Stimulated activated CD8-positive, alpha-beta memory T cell treated with anti-CD3 and anti-CD28 coated beads, Interleukin-2, amount 100 ng/mL, for 1 hour (primary cell): ENCODE measurements at regions not wholly inside any gene's neighbourhood (a gene's known extent, or its start where the extent isn't known, plus 50 kb on each side); places are given as distances from the start of the nearest gene placed in this dataset.

Experiments
- DNase-seq, 2 donors: peaks; one replicate each; pipeline ENCODE4 v3.0.0-alpha.2; 2020; ENCODE audit warnings: low read depth in 2 of 2

DNA sequence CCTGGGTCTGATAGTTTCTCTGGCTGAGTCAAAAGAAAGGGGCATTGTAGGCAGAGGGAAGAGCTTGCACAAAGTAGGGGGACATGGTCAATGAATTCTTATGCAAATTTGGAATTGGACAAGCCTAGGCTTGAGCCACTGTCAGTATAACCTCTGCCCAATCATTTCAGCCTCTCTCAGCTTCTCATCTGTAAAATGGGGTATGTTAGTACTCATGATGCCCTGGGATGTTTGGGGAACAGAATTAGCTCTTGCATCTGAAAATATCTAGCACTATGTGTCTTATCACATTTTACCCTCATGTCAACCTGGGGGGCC, 148.6 kb downstream of the DHX35 start:
- DNase-seq = no peak

DNA sequence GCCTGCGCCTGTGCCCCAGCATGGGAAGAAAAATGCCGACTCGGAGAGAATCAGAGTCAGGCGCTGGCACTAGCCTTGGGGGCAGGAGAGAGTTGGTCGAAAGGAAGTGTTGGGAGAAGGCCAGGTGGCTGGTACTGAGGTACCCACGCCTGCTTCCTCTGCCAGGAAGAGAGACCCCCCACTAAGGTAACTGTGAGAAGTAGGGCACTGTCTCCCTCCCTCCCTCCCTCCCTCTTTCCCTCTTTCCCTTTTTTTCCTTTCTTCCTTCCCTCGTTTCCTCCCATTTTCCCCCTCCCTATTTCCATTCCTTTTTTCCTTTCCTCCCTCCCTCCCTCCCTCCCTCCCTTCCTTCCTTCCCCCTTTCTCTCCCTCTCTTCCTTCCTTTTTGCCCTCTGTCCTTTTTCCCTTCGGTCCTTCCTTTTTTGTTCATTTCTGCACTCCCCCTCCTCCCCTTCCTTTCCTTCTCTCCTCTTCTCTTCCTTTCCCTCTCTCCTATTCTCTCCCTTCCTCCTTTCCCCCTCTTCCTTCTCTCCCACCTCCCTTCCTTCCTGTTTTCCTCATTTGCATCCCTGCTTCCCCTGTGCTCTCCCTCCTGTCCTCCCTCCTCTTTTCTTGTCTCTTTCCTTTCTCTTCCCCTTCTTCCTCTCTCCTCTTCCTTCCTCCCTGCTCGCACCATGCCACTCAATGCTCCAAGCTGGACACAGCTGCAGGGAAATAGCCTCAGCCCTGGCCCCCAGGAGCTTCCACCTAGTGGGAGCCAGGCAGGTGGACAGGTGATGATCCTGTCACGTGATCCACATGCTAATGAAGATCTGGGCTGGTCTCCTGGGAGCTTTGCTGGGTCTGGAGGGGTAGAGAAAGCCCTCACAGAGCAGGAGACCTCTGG, 148.0 kb downstream of the DHX35 start:
- no peak for DNase-seq

DNA sequence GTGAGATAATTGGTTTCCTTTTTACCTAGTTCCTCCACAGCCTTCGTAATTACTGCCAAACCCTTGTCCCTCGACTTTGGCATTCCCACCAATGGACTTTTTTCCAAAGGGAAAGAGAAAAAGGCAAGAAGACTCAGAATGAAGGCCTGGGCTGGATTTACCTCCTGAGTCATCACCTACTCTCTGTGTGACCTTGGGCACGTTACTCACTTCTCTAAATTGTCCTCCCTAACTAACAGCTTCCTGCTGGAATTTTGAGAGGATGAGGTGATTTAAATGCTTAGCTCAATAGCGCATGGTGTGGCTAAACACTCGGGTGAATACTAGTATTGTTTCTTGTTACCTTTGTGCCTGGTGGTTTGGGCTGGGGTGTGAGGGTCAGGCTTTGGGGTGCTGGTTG, 146.6 kb downstream of the DHX35 start:
- DNase-seq = no peak

DNA sequence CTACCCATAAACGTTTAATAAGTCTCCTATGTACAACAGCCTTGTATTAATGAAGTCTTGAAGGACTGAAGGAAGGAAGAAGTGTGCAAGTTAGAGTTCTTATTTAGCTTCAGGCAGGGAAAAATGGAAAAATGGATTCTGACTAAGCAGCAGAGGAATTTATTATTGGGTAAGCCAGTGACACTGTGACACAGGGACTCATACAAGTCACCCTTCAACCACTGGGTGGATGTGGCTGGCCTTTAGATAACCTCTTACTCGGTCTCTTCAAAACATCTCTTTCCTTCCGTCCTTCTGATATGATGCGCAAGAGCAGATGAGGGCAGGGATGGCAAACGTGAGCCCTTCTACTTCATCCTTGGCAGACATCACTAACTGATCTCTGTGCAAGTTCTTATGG, 145.6 kb downstream of the DHX35 start:
- no peak for DNase-seq

DNA sequence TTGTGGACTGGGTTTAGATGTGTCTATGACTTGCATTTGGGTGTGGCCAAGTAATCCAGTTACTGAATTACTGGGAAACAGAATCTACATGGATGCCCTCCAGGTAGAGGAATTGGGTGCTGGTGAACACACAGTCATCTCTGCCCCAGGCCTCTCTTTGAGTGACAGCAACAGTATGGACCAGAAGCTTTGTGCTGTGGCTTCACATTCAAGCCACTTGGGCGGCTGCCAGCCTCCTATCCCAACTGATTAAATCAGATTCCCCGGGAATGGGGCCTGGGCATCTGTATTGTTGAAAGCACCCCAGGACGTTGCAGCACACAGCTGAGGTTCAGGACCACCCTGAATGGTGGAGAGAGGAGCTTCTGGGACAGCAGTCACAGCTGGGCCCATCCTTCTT, 144.6 kb downstream of the DHX35 start:
- no peak for DNase-seq

DNA sequence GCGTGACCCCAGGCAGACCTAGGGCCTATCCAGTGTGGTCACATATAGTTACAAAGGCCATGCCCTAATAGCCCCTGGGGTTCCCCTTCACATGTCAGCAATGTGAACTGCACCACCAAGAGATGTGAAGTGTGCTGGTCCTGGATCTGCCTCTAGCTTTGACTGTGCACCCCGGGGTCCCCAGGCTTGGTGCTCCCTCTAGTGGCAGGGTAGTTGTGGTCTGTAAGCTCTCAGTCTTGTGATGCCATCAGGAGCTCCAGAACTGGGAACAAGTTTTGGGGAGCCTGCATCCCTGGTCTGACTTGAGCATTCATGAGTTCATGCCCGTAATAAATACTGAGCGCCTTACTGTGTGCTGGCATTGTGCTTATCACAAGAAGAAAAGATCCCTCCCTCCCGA, 143.4 kb downstream of the DHX35 start:
- no peak for DNase-seq

DNA sequence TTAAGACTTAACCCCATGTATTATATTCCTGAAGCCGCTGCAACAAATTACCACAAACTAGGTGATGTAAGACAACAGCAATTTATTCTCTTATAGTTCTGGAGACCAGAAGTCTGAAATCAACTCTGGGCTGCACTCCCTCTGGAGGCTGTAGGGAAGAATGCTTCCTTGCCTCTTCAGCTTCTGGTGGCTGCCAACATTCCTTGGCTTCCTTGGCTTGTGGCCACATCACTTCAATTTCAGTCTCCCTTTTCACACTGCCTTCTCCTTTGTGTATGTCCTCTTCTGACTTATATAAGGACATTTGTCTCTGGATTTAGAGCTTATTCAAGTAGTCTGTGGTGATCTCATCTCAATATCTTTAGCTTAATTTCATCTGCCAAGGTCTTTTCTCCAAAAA, 141.6 kb downstream of the DHX35 start:
- DNase-seq = no peak

DNA sequence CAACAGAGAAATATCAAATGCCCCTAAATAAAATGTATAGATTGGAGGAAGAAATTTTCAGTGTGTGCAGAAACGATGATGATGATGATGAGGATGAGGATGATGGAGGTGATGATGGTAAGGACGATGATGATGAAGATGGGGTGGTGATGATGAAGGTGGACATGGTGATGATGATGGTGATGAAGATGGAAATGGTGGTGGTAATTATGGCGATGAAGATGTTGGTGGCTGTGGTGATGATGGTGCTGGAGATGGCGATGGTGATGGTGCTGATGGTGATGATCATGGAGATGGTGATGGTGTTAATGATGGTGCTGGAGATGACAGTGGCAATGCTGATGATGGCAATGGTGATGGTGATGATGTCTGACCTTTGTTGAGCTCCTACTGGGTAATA, 141.2 kb downstream of the DHX35 start:
- DNase-seq = no peak

DNA sequence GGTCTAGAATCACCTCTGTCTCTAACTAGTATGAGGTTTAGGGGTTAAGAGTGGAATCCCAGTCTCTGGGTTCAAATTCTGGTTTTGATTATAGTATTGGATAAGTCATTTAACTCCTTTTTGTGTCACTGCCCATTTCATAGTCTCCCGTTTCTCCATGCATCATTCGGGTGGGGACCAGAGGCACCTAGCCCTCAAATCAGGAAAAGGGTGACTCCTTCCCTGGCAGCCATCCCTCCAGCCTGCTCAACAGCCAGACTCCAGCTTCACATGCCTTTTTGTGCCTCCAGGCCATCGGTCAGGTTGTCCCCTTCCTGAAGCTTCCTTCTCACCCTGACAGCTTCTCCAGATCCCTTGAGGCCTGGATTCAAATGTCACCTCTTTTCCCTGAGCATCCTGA, 139.8 kb downstream of the DHX35 start:
- no peak for DNase-seq

DNA sequence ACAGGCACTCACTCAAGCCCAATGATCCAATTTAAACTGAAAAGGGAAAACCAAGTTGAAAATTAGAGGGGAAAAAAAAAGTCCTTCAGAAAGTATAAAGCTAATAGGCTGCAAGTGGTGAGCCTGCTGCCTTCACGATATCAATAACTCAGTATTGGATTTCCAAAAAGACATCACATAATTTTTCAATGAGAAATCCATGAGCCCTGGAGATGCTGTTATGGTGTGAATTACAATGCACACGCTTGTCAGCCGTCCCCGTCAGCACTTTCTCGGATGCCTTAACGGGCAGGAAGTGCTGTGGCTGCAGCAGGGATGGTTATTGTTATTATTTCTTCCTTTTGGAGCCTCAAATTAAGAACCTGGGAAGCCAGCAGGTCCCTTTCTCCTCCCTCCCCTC, 138.5 kb downstream of the DHX35 start:
- DNase-seq = no peak

DNA sequence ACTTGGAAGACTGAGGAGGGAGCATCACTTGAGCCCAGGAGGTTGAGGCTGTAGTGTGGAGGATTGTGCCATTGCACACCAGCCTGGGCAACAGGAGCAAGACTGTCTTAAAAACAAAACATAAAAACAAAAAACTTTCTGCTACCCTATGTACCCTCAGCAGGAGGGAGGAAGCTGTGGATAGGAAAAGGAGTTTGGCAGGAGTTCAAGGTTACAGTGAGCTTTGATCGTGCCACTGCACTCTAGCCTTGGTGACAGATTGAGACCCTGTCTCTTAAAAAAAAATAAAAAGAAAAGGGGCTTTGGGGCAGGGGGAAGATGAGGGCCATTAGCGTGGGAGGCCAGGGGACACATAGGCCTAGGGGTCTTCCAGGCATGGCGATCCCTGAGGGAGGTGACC, 135.7 kb downstream of the DHX35 start:
- no peak for DNase-seq

DNA sequence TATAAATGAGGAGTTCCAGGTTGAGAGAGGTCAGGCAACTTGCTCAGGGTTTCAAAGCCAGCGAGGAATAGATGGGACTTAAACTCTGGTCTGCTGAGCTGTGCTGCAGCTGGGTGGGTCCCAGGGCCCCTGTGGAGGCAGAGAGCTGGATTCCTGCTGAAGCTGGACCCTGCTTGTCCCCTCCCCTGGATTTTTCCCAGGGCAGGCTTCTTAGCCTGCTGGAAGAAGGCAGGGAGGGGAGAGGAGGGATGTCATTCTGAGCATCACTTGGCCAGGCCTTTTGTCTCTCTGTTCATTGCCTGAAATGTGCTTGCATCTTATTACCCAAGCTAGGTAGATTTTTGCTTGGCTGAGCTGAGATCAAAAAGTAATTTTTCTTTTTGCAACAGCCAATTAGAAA, 133.7 kb downstream of the DHX35 start:
- DNase-seq = no peak

DNA sequence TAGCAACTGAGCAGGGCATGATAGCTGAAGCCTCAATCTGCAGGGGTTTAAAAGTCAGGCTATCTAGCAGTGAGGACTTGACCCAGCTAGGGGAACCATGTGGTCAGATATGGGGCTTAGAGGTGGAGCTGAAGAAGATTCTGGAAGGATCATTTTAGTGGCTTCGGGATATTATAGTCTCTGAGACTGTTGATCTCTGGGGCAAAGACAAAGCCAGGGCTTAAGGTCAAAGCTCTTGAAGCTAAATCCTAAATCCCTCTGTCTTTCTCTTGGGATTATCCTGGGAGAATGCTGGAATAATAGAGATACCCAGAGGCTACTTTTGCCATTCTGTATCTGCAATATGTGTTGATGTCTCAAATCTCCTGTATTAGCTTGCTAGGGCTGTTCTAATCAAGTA, 132.2 kb downstream of the DHX35 start:
- DNase-seq = no peak

DNA sequence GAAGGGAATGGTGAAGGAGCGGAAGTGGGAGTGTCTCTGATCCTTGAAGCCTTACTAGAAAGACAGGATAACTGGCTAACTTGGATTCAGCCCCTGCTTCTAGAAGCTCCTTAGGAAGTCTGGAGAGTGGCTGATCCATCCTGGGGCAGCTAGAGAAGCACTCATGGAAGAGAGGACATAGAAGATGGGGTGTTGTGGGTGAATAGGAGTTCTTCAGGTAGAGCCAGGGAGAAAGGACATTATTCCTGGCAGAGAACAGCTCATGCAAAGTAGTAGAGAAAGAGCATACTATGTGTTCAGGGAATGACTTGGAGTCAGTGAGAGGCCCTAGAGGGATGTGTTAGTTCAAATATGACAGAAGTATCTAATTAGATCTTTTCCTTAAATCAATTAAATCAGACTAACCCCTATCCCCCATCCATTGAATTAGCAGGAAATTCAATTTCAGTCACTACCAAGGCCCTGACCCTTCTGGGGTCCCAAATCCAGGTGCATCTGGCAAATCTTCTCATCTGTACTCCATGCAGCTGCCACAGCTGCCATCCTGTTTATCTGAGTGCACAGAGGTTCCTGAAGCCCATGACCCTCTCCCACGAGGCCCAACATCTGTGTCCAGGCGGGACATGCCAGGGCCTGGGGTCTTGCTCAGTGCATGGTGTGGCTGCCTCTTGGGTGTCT, 130.7 kb downstream of the DHX35 start:
- DNase-seq = no peak

DNA sequence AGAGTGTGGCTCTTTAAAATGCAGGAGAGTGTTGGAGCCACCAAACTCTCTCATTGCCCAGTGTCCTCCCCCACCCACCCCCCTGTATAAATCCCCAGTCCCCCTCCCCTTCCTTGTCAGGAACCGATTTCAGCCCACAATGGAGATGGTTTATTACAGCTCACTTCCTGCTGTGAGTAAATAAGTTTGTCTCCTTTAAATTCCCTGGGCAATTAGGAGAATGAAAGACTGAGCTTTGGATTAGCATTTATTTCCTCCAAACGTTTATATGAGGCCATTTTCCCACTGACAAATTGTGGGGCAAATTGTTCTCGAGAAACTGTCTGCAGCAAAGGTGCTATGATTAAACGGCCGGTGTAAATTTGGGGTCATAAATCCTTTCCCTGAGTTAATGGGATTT, 128.8 kb downstream of the DHX35 start:
- no peak for DNase-seq

DNA sequence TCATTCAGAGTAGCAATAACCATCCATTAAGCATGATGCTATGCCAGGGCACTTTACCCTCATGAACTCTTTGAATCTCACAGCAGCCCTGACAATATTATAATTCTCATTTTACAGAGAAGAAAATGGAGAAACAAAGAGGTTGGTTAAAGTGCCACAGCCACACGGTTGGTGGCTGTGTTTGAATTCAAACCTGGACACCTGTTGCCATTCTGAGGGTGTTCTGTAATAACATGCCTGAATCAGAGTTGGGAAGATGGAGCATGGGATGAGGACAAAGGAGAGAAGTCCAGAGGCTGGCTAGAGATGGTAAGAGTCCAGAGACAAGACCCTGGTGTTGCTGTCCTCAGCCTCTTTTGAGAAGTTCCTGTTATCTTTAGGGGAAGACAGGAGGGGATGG, 127.7 kb downstream of the DHX35 start:
- no peak for DNase-seq
